HepG2 (cell line): ENCODE measurements at regions not wholly inside any gene's neighbourhood (a gene's known extent, or its start where the extent isn't known, plus 50 kb on each side); places are given as distances from the start of the nearest gene placed in this dataset.

Experiments used
- GMEB2 ChIP-seq: IDR thresholded peaks from 2 replicates; pipeline ENCODE4 v1.6.1; 2016; ENCODE audit warnings: missing biosample characterization, missing genetic modification reagents, low read depth
- HMGXB3 ChIP-seq: sonication (generic); formaldehyde crosslinking; IDR thresholded peaks from 2 replicates; pipeline ENCODE4 v1.4.0; 2020; ENCODE audit warnings: missing genetic modification reagents, borderline replicate concordance
- MEF2D ChIP-seq: sonication (generic); formaldehyde crosslinking; IDR thresholded peaks from 2 replicates; pipeline ENCODE4 v1.5.1; 2020; ENCODE audit warnings: mild to moderate bottlenecking, missing genetic modification reagents
- SCMH1 ChIP-seq: sonication (generic); formaldehyde crosslinking; IDR thresholded peaks from 2 replicates; pipeline ENCODE4 v1.9.0; 2021; ENCODE audit warnings: missing genetic modification reagents, mild to moderate bottlenecking, borderline replicate concordance
- ZNF367 ChIP-seq: sonication (generic); formaldehyde crosslinking; IDR thresholded peaks from 2 replicates; pipeline ENCODE4 v1.4.0; 2020; ENCODE audit warnings: missing genetic modification reagents, borderline replicate concordance
- ZNF772 ChIP-seq: sonication (generic); formaldehyde crosslinking; IDR thresholded peaks from 2 replicates; pipeline ENCODE4 v1.5.0; 2020; ENCODE audit warnings: mild to moderate bottlenecking, missing genetic modification reagents
- ZNF775 ChIP-seq: sonication (generic); formaldehyde crosslinking; IDR thresholded peaks from 2 replicates; pipeline ENCODE4 v1.4.0; 2020; ENCODE audit warnings: missing genetic modification reagents, mild to moderate bottlenecking, moderate library complexity, borderline replicate concordance
- TF ChIP-seq, protein P1 (sequence below): sonication (generic); formaldehyde crosslinking; IDR thresholded peaks from 2 replicates; pipeline ENCODE4 v1.5.0; 2020; ENCODE audit warnings: missing genetic modification reagents

DNA sequence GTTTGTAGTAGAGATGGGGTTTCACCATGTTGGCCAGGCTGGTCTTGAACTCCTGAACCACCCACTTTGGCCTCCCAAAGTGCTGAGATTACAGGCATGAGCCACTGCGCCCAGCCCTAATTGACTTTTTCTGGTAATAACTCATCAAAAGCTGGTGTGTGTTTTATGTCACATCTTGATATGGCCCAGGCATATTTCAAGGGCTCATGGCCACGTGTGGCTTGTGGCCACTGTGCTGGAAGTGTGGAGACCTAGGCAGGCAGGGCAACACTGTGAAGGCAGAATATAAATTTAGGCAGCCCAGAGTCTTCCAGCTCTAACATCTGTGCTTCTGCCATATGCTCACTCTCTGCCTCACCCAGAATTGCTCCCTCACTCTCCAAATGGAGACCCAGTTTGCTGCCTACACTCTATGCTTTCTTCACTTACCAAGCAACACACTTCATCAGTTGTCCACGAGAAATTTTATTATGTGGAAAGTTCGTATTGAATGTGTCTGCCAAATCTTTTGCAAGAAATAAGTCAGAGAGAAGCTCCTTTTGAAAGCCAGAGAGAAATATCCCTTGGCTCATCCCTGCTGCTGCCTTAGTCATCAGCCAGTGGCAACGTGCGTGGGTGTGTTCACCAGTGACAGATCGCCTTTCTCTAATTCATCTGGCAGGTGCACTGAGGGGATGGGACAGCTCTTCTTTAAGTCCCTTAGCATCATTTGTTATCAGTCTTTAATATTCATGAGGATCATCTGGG lies 129.4 kb upstream of the CXCR4 start (continued):
- TF ChIP-seq GMEB2 (CRISPR knock-in tag): no peak
- TF ChIP-seq ZNF775 (CRISPR knock-in tag): no peak
- TF ChIP-seq HMGXB3: no peak
- no peak for TF ChIP-seq SCMH1 (CRISPR knock-in tag)
- TF ChIP-seq, protein P1, sequence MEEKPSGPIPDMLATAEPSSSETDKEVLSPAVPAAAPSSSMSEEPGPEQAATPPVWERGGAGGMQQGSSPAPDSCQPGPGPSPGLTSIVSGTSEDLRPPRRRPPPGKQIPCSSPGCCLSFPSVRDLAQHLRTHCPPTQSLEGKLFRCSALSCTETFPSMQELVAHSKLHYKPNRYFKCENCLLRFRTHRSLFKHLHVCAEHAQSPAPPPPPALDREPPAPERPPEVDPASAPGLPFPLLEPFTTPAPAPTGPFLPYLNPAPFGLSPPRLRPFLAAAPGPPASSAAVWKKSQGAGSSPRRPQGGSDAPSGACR: no peak
- TF ChIP-seq MEF2D (CRISPR knock-in tag): no peak
- TF ChIP-seq ZNF772 (CRISPR knock-in tag): no peak
- TF ChIP-seq ZNF367 (CRISPR knock-in tag): no peak
